Astrocyte of the hippocampus (primary cell): ENCODE measurements at regions not wholly inside any gene's neighbourhood (a gene's known extent, or its start where the extent isn't known, plus 50 kb on each side); places are given as distances from the start of the nearest gene placed in this dataset.
"Not testable (repeated sequence)": the region's sequence is repeated elsewhere in the genome, so short reads cannot be mapped to it uniquely, and the experiment has no call there.

Source experiments
- DNase-seq: peaks from one replicate; pipeline ENCODE4 v3.0.0; 2011; ENCODE audit warnings: low read depth, low spot score

DNA sequence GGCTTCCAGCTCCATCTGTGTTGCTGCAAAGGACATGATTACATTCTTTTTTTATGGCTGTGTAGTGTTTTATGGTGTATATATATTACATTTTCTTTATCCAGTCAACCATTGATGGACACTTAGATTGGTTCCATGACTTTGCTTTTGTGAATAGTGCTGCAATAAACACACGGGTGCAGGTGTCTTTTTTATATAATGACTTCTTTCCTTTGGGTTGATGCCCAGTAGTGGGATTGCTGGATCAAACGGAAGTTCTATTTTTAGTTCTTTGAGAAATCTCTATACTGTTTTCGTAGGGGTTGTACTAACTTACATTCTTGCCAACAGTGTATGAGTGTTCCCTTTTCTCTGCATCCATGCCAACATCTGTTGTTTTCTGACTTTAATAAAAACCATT lies 189.7 kb downstream of the ACTR3B start:
- DNase-seq, result peak; percentile 13

DNA sequence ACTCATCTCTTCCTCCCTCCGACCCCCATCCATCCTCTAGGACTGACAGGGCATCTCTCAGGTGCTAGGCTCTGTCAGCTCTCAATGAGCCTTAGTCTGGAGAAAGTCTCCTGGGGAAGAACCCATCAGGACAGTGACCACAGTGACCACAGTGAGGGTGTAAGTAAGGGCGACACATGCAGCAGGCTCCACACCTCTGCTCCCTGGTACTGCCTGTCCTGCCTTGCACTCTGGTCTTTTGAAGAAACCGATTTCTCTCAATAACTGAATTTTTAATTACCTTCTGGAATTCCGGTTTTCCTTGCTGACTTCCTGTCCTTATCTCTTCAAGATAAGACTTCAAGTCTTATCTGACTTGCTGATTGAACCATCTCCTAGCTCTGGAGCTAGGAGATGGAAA lies 190.2 kb downstream of the ACTR3B start:
- no peak for DNase-seq

- DNase-seq, result no peak
Observed at GRCh38 chr7:152956006-152956405, 196.5 kb downstream of the ACTR3B start.

- DNase-seq, result no peak
Observed at GRCh38 chr7:152959610-152960009, 200.1 kb downstream of the ACTR3B start.

DNA sequence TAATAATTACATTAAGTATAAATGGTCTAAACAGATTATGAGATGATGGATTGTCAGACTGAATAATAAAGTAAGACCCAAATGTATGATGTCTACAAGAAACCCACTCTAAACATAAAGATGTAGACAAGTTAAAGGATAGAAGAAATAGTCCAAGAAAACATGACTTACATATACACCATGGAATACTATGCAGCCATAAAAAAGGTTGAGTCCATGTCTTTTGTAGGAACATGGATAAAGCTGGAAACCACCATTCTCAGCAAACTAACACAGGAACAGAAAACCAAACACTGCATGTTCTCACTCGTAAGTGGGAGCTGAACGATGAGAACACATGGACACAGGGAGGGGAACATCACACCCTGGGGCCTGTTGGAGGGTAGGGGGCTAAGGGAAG lies 202.2 kb downstream of the ACTR3B start:
- not testable (repeated sequence) for DNase-seq

DNA sequence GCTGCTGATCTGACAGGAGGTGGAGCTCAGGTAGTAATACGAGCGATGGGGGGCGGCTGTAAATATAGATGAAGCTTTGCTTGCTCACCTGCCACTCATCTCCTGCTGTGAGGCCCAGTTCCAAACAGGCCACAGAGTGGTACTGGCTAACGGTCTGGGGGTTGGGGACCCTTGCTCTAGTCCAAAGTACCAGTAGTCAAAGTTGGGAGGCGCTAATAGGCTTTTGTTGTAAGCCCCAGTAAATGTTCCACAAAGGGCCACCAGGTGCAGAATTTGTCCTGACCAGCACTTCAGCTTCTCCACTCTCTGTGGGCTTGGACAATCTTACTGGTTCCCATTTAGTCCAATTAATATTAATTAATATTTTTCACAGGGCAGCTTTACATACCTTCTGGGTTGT lies 206.6 kb downstream of the ACTR3B start:
- no peak for DNase-seq

GRCh38 chr7:152967958-152968357 lies 208.4 kb downstream of the ACTR3B start:
- no peak for DNase-seq

DNA sequence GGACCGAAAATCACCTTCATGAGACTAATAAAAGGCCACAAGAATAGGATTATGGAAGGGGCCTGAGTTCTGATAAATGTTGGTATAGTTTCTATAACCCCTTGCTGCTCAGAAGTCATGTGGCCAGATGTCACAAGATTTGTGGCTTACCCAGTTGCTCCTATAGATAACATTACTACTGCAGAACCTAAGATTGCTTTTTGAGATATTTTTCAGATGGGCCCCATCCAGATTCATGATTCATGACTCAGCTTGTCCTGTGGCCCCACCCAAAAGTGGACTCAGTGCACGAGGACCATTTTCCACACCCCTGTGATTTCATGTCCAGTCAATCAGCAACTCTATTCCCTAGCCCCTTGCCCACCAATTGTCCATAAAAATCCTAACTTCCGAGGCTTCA lies 209.0 kb downstream of the ACTR3B start:
- DNase-seq, result no peak

GRCh38 chr7:152969335-152969734 lies 209.8 kb downstream of the ACTR3B start:
- no peak for DNase-seq

DNA sequence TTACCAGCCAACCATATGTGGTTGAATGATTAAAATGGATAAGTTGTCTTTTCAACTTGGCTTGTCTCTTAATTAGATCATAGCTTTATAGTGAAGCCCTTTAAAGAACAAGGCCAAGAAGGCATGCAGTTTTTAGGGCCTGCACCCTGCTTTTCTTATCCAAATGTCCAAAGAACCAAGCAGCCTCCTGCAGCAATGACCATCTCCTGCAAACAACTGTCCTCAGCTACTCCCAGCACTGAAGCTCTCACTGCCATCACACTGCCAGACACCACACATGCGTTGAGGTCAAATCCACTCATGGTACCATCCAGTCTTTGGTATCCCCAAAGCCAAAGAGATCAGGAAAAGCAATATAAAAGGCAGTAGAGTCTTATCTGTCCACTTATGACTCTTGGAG lies 210.3 kb downstream of the ACTR3B start:
- DNase-seq, result no peak

DNA sequence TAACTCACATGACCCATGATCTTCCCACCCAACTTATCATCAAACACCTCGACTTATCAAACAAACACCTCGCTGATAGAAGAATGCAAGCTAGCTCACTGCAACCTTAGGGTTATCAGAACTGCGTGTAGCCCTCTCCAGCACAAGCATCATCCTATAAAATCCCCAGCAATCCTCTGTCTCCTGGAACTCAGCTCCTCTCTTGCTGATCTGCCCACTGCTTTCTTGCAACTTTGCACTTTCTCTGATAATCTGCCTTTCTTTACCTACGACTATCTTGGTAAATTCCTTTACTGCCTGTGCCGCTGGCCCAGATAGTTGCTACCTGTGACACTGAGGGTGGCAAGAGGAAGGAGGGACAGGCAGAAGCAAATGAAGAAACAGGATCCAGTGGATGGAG lies 210.9 kb downstream of the ACTR3B start:
- DNase-seq, result no peak

- DNase-seq, result peak; percentile 23
Observed at GRCh38 chr7:152974577-152974976, 215.0 kb downstream of the ACTR3B start.

- DNase-seq, result no peak
Observed at GRCh38 chr7:152975076-152975475, 215.5 kb downstream of the ACTR3B start.

GRCh38 chr7:152979376-152979775 lies 219.8 kb downstream of the ACTR3B start:
- no peak for DNase-seq

GRCh38 chr7:152984421-152984820 lies 224.9 kb downstream of the ACTR3B start:
- no peak for DNase-seq

GRCh38 chr7:152986376-152986775 lies 226.8 kb downstream of the ACTR3B start:
- peak; percentile 24 for DNase-seq

- peak; percentile 17 for DNase-seq
Observed at GRCh38 chr7:152987656-152988055, 228.1 kb downstream of the ACTR3B start.

- DNase-seq, result peak; percentile 85
Observed at GRCh38 chr7:152989889-152990380, 230.4 kb downstream of the ACTR3B start.

DNA sequence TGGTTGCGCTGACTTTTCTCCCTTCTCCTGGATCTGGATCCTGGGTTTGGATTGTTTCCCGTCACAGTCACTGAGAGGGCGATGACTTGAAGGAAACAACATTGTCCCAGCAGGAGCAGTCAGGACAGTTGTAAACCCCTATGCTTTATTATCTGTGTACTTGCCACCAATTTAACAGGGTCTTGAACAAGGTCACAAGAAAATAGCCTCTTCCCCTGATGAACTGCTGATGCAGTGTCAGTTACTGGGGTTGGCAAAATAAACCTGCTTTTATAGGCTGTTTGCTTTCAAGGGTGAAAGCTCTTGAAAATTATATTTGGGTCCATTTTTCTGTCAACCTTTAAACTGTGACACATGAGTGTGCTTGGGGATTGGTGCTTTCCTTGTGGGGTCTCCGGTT lies 238.9 kb downstream of the ACTR3B start:
- no peak for DNase-seq

DNA sequence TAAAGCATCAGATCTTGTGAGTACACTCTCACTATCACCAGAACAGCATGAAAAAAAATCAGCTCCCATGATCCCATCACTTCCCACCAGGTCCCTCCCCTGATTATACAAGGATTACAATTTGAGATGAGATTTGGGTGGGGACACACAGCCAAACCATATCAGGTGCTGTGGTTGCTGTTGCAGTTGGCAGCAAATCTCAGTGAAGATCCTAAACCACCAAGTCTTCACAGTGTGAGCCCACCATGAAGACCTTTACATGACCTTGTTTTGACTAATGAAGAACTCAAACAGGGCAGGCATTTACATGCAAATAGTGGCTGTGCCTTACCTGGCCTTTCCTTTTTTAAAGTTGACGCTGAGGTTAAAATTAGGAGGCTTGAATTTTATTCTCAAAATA lies 242.6 kb downstream of the ACTR3B start:
- DNase-seq, result no peak

DNA sequence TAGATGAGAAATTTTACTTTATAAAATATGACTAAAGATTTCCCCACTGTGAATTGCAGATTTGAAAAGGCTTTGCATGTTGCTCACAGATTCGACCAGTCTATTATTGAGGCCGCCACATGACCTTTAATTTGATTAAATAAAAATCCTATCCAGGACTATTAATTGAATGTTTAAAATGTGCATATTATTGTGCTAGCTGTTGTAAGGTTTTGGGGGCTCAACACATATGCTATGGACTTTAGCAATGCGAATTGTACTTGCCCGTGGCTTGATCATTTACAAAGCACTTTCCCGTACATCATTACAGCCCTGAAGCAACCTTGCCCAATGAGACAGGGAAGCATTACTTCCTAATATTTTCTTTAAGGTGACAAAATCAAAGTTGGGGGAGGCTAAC lies 243.0 kb downstream of the ACTR3B start:
- DNase-seq, result no peak

DNA sequence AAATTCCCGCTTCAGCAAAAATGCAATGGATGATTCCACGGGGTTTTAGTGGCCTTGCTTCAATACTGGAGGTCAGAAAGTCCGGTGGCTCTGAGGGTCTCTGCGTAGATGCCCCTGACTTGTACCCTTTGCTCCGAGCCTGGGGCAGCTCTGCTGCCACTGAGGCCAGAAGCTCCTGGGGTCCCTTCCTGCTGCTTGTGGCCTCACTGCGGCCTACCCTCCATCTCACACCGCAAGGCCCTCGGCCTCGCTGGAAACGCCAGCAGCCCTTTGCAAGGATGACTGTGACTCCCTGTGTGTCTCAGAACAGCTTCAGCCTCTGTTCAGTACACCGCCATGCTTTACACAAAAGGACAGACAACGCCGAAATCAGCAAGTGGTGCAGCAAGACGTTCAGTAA lies 244.8 kb downstream of the ACTR3B start:
- no peak for DNase-seq

DNA sequence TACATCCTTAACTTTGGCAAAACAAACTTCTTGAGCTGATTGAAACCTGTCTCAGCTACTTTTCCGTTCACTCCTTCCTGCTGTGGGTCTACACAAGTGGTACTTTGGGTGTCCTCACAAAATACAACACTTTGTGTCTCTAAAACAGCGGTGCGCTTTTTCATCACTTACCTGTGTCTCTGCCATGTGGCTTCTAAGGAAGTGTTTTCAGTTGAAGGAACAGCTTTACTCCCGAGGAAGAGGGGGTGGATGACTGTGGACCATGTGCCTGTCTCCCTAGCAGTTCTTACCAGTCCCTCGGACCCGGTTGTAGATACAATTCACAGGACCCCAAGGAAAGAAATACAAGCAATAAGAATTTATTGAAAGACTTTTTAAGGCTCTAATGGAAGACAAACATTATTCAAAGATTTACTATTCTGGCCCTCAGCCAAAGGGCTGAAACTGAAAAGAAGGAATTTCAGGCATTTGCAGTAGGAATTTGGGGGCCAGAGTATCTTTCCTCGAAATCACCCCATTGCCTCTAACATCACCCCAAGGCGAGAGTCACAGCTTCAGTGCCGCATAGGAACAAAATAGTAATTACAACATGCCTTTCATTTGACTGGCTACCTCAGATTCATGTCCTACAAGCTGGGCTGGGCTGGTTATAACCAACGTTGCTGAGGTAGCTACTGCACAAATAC lies 246.3 kb downstream of the ACTR3B start:
- DNase-seq, result peak; percentile 30

- no peak for DNase-seq
Observed at GRCh38 chr7:153006452-153006851, 246.9 kb downstream of the ACTR3B start.
